ENCODE measurements at regions not wholly inside any gene's neighbourhood (a gene's known extent, or its start where the extent isn't known, plus 50 kb on each side); places are given as distances from the start of the nearest gene placed in this dataset.

DNA sequence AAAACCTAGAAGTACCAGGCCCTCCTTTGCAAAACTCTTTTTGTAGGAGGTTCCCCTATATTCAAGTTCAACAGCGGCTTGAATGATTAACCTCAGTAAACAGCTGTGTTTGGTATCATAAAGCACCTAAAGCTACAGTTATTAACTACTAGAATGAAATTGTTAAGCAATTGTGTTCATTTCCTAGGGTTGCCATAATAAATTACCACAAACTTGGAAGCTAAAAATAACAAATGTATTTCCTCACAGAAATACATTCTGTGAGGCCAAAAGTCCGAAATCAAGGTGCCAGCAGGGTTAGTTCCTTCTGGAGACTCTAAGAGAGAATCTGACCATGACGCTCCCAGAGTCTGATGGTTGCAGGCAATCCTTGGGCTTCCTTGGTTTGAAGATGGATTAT, 202.1 kb upstream of the ACVR2A start:
- TF ChIP-seq, protein P1, sequence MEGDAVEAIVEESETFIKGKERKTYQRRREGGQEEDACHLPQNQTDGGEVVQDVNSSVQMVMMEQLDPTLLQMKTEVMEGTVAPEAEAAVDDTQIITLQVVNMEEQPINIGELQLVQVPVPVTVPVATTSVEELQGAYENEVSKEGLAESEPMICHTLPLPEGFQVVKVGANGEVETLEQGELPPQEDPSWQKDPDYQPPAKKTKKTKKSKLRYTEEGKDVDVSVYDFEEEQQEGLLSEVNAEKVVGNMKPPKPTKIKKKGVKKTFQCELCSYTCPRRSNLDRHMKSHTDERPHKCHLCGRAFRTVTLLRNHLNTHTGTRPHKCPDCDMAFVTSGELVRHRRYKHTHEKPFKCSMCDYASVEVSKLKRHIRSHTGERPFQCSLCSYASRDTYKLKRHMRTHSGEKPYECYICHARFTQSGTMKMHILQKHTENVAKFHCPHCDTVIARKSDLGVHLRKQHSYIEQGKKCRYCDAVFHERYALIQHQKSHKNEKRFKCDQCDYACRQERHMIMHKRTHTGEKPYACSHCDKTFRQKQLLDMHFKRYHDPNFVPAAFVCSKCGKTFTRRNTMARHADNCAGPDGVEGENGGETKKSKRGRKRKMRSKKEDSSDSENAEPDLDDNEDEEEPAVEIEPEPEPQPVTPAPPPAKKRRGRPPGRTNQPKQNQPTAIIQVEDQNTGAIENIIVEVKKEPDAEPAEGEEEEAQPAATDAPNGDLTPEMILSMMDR (conservative IDR thresholded peaks at IDR 0.05), result no peak
- Histone ChIP-seq H4K91ac (ENCODE audit: insufficient read length, low read depth, low read length) (no peak overlapping the region), H2AK5ac (ENCODE audit: insufficient read length, low read length) (no peak overlapping the region), H3K79me1 (ENCODE audit: insufficient read depth, low read depth, low read length, poor library complexity, severe bottlenecking) (no peaks in the 10 kb centered on the region), H3K23ac (ENCODE audit: insufficient read length, low read depth, low read length) (no peak overlapping the region), H3K9ac (ENCODE audit: extremely low read depth, insufficient read length, low read length) (no peak overlapping the region), H3K9me3 (ENCODE audit: control insufficient read depth, low read depth, low read length) (no peaks in the 10 kb centered on the region), H3K18ac (ENCODE audit: insufficient read length, low read depth, low read length) (no peak overlapping the region), H3K56ac (ENCODE audit: insufficient read length, low read depth, low read length) (no peak overlapping the region), H4K5ac (ENCODE audit: insufficient read length, low read depth, low read length) (no peak overlapping the region), H4K20me1 (ENCODE audit: control insufficient read depth, insufficient read depth, insufficient read length) (no peaks in the 10 kb centered on the region), H3K23me2 (ENCODE audit: insufficient read length, low read depth, low read length, poor library complexity, severe bottlenecking) (no peaks in the 10 kb centered on the region), H2BK12ac (ENCODE audit: insufficient read length, low read depth, low read length) (no peak overlapping the region), H2BK20ac (ENCODE audit: low read depth, low read length, poor library complexity, severe bottlenecking) (no peak overlapping the region), H3K27me3 (ENCODE audit: insufficient read depth, low read length) (no peaks in the 10 kb centered on the region), H3K4ac (ENCODE audit: low read depth, low read length) (no peak overlapping the region), H2BK5ac (ENCODE audit: insufficient read length, low read length) (no peak overlapping the region), H3K27ac (ENCODE audit: insufficient read length, low read depth, low read length) (no peak overlapping the region), H3K4me1 (ENCODE audit: insufficient read depth, low read length) (peaks cover under 1% of the 10 kb centered on the region), H4K8ac (replicated peaks; ENCODE audit: insufficient read length, low read depth, low read length) (no peak overlapping the region), H3K14ac (ENCODE audit: insufficient read depth, low read length) (no peak overlapping the region), H2AFZ (ENCODE audit: low read length) (no peak overlapping the region), H3K4me2 (ENCODE audit: insufficient read depth, insufficient read length, low read length) (no peak overlapping the region), H3T11ph (ENCODE audit: low read length) (no peak overlapping the region), H2BK15ac (ENCODE audit: low read depth, low read length) (no peak overlapping the region), H2BK120ac (ENCODE audit: low read depth, low read length, poor library complexity, severe bottlenecking) (no peak overlapping the region), H3K79me2 (ENCODE audit: insufficient read depth, low read length) (no peaks in the 10 kb centered on the region)
- Mint-ChIP-seq H3K9me3 (no peaks in the 10 kb centered on the region; a peak in 1 of 5 replicates), H3K4me1 (peaks cover 41% of the 10 kb centered on the region in 2 experiments), H3K36me3 (ENCODE audit: insufficient read depth in 1 of 3, low read depth in 3 of 3) (peaks cover 0 to 5% (median 3%) of the 10 kb centered on the region in 3 experiments; a peak in 3 of 7 replicates), H3K27ac (no peak overlapping the region), H3K4me3 (no peak overlapping the region), H3K27me3 (ENCODE audit: low read depth) (no peaks in the 10 kb centered on the region)
- no CpG with 5 or more reads among the region's 3 CpGs for WGBS (ENCODE audit: extremely low coverage, insufficient read length, low lambda C conversion rate)
- no peak for DNase-seq
